HepG2 (cell line): ENCODE measurements at regions not wholly inside any gene's neighbourhood (a gene's known extent, or its start where the extent isn't known, plus 50 kb on each side); places are given as distances from the start of the nearest gene placed in this dataset.

ENCODE experiments used
- ATAC-seq: fragments of 200-7000 bp; cut with Tn5 transposase; 3 replicates; pipeline ENCODE4 v1.9.1; 2020; ENCODE audit warnings: mild to moderate bottlenecking, moderate library complexity
- BruUV-seq: library from RNA; stranded (reverse); fragments of 400-500 nt; replicated peaks from 2 replicates; lab custom pipeline; 2021; lab: Mats Ljungman, UMichigan
- CTCF ChIA-PET: fragments of 300-600 bp; formaldehyde crosslinking; extraction: SDS; loops from one replicate; lab custom pipeline; 2021; ENCODE audit warnings: low total read pairs, inconsistent platforms, low intra/inter-chr PET ratio; lab: Yijun Ruan, JAX
- POLR2A ChIA-PET: fragments of 350-600 bp; sonication (Branson Sonifier 250); formaldehyde crosslinking; loops from one replicate; lab custom pipeline; 2020; ENCODE audit warnings: antibody characterized with exemption, inconsistent platforms; lab: Yijun Ruan, JAX
- DNase-seq: peaks from one replicate; pipeline ENCODE4 v3.0.0-alpha.2; 2015; ENCODE audit warnings: low spot score
- FAIRE-seq: peaks from 3 replicates; lab custom pipeline; 2011; peaks lifted over from hg19 to GRCh38; lab: Jason Lieb, UNC
- H2AFZ ChIP-seq: one replicate; pipeline ENCODE4 v1.6.1; 2011; ENCODE audit warnings: low read length, inconsistent platforms
- H3K27ac ChIP-seq: fragments of 300-600 bp; 3 replicates; pipeline ENCODE4 v1.8.0; 2011; ENCODE audit warnings: mixed run types, mild to moderate bottlenecking, mixed read lengths, low read length, inconsistent platforms; ENCODE audit not compliant: insufficient read depth; ENCODE audit errors: extremely low read length
- H3K27me3 ChIP-seq, 2 experiments: fragments of 200-600 bp in 1 of 2; 2 replicates in 1 of 2; 3 replicates in 1 of 2; pipeline versions ENCODE4 v1.6.0 to v1.8.0; 2011; ENCODE audit warnings: low read length in 2 of 2, mild to moderate bottlenecking in 2 of 2, moderate library complexity in 2 of 2, inconsistent platforms in 1 of 2; ENCODE audit not compliant: insufficient read depth in 2 of 2, control insufficient read depth in 1 of 2
- H3K36me3 ChIP-seq, 2 experiments: fragments of 200-600 bp in 1 of 2; replicated peaks in 1 of 2; 2 replicates in 1 of 2; 3 replicates in 1 of 2; pipeline versions ENCODE4 v1.5.1 to v1.8.0; 2011; ENCODE audit warnings: low read length in 2 of 2, inconsistent platforms in 1 of 2; ENCODE audit not compliant: insufficient read depth in 2 of 2, control insufficient read depth in 1 of 2
- H3K4me1 ChIP-seq: 2 replicates; pipeline ENCODE4 v1.5.1; 2012; ENCODE audit warnings: low read length, inconsistent platforms; ENCODE audit not compliant: insufficient read depth
- H3K4me2 ChIP-seq: 2 replicates; pipeline ENCODE4 v1.6.0; 2011; ENCODE audit warnings: low read depth, low read length, inconsistent platforms
- H3K4me3 ChIP-seq, 3 experiments: fragments of 200-600 bp in 1 of 3; sonication (generic), shearing (Covaris generic) in 1 of 3; replicated peaks in 1 of 3; 2 replicates each; pipeline ENCODE4 v1.5.1; 2011 to 2016; ENCODE audit warnings: low read length in 3 of 3, inconsistent platforms in 2 of 3, low read depth in 2 of 3, mild to moderate bottlenecking in 2 of 3, control low read depth in 1 of 3, mixed read lengths in 1 of 3; ENCODE audit not compliant: insufficient read depth in 1 of 3
- H3K79me2 ChIP-seq: one replicate; pipeline ENCODE4 v1.6.1; 2011; ENCODE audit warnings: low read length, inconsistent platforms; ENCODE audit not compliant: insufficient read depth
- H3K9ac ChIP-seq: 2 replicates; pipeline ENCODE4 v1.6.0; 2011; ENCODE audit warnings: mild to moderate bottlenecking, low read depth, low read length, inconsistent platforms; ENCODE audit not compliant: insufficient read depth
- H3K9me3 ChIP-seq: 2 replicates; pipeline ENCODE4 v1.5.1; 2012; ENCODE audit warnings: mild to moderate bottlenecking, low read length
- H4K20me1 ChIP-seq: 2 replicates; pipeline ENCODE4 v1.6.0; 2011; ENCODE audit warnings: inconsistent platforms, mild to moderate bottlenecking, low read length, moderate library complexity; ENCODE audit not compliant: insufficient read depth
- ATAD3A ChIP-seq: sonication (generic); formaldehyde crosslinking; IDR thresholded peaks from 2 replicates; pipeline ENCODE4 v1.4.0; 2020; ENCODE audit warnings: missing genetic modification reagents
- DZIP1 ChIP-seq: sonication (generic); formaldehyde crosslinking; IDR thresholded peaks from 2 replicates; pipeline ENCODE4 v1.5.0; 2020; ENCODE audit warnings: mild to moderate bottlenecking, missing genetic modification reagents
- MAFG ChIP-seq: sonication (generic); formaldehyde crosslinking; IDR thresholded peaks from 2 replicates; pipeline ENCODE4 v1.5.1; 2020; ENCODE audit warnings: mild to moderate bottlenecking, missing genetic modification reagents
- NFE2 ChIP-seq: sonication (generic); formaldehyde crosslinking; IDR thresholded peaks from 2 replicates; pipeline ENCODE4 v1.4.0; 2020; ENCODE audit warnings: missing genetic modification reagents
- NR2F6 ChIP-seq, 2 experiments: IDR thresholded peaks; 2 replicates each; pipeline ENCODE4 v1.6.1; 2016; ENCODE audit warnings: antibody characterized with exemption in 1 of 2, mild to moderate bottlenecking in 1 of 2
- PRDM15 ChIP-seq: sonication (generic); formaldehyde crosslinking; IDR thresholded peaks from 2 replicates; pipeline ENCODE4 v1.4.0; 2020; ENCODE audit warnings: missing genetic modification reagents
- SIX4 ChIP-seq: sonication (generic); formaldehyde crosslinking; IDR thresholded peaks from 2 replicates; pipeline ENCODE4 v1.4.0; 2020; ENCODE audit warnings: missing genetic modification reagents
- SOX6 ChIP-seq, 2 experiments: fragments of 450-650 bp in 1 of 2; sonication (generic) in 1 of 2; formaldehyde crosslinking in 1 of 2; IDR thresholded peaks; 2 replicates each; pipeline versions ENCODE4 v1.4.0 to v1.6.1; 2017 to 2020; ENCODE audit warnings: antibody characterized with exemption in 1 of 2, mild to moderate bottlenecking in 1 of 2, missing genetic modification reagents in 1 of 2
- TAF1 ChIP-seq: sonication (generic); formaldehyde crosslinking; IDR thresholded peaks from 2 replicates; pipeline ENCODE4 v1.4.0; 2020; ENCODE audit warnings: missing genetic modification reagents
- TERF1 ChIP-seq: sonication (generic); formaldehyde crosslinking; IDR thresholded peaks from 2 replicates; pipeline ENCODE4 v1.8.0; 2022; ENCODE audit warnings: mild to moderate bottlenecking, missing genetic modification reagents, moderate library complexity
- TFAP4 ChIP-seq: sonication (generic); IDR thresholded peaks from 2 replicates; pipeline ENCODE4 v1.6.1; 2016; ENCODE audit warnings: low read depth, borderline replicate concordance
- TFE3 ChIP-seq: IDR thresholded peaks from 2 replicates; pipeline ENCODE4 v1.6.1; 2016
- ZNF451 ChIP-seq: sonication (generic); formaldehyde crosslinking; IDR thresholded peaks from 2 replicates; pipeline ENCODE4 v1.5.0; 2020; ENCODE audit warnings: mild to moderate bottlenecking, missing genetic modification reagents
- ZNF709 ChIP-seq: sonication (generic); formaldehyde crosslinking; IDR thresholded peaks from 2 replicates; pipeline ENCODE4 v1.5.0; 2020; ENCODE audit warnings: mild to moderate bottlenecking, missing genetic modification reagents
- ZNF83 ChIP-seq: sonication (generic); formaldehyde crosslinking; IDR thresholded peaks from 2 replicates; pipeline ENCODE4 v1.4.0; 2020; ENCODE audit warnings: missing genetic modification reagents, mild to moderate bottlenecking, borderline replicate concordance
- WGBS: methylation state at CpG from one replicate; pipeline ENCODE4 v1.1.6; 2017; ENCODE audit warnings: low lambda C conversion rate; 5-methylcytosine and 5-hydroxymethylcytosine counted together
- in situ Hi-C: cut with HindIII; loops from 2 replicates; pipeline ENCODE4 v1.10.0; 2017; ENCODE audit warnings: low pct_unique_long_range_greater_than_20kb; ENCODE audit not compliant: extremely low pct_ligation_motif_present
- intact Hi-C: fragments of 100-400 bp; cut with micrococcal nuclease; formaldehyde crosslinking; loops from one replicate; pipeline ENCODE4 v1.10.0; 2022; ENCODE audit not compliant: unreplicated experiment

GRCh38 chr5:77893225-77893860 lies 117.2 kb upstream of the TBCA start:
- CTCF ChIA-PET, result no interaction called here
- no peaks in the 10 kb centered on the region for H4K20me1 ChIP-seq
- H3K27me3 ChIP-seq, result no peaks in the 10 kb centered on the region
- FAIRE-seq (no peak), DNase-seq (peak; percentile 27), ATAC-seq (peak; percentile 28; the same call in 2 of the 3 replicates)
- H3K4me1 ChIP-seq, result no peaks in the 10 kb centered on the region
- no peaks in the 10 kb centered on the region for H3K36me3 ChIP-seq
- H3K9ac ChIP-seq, result no peak overlapping the region
- in situ Hi-C loops (no loop called here), intact Hi-C loops (no loop called here)
- POLR2A ChIA-PET, result no interaction called here
- no TSS peak for BruUV-seq
- no peaks in the 10 kb centered on the region for H3K9me3 ChIP-seq
- no peak overlapping the region for H3K27ac ChIP-seq
- H2AFZ ChIP-seq, result no peak overlapping the region
- 0% methylated on average over 3 of the region's 3 CpGs for WGBS
- H3K4me2 ChIP-seq, result no peak overlapping the region
- H3K4me3 ChIP-seq, result no peak overlapping the region
- no peaks in the 10 kb centered on the region for H3K79me2 ChIP-seq
- no peak for TF ChIP-seq TERF1 (CRISPR knock-in tag)
- TF ChIP-seq TFE3, result no peak
- TF ChIP-seq NFE2 (CRISPR knock-in tag), result 0 out of 2 replicates have a peak, but pooled peaks have one; percentile 15
- no peak for TF ChIP-seq SOX6 (IDR thresholded peaks at IDR 0.05)
- TF ChIP-seq SOX6 (CRISPR knock-in tag; IDR thresholded peaks at IDR 0.05), result no peak
- TF ChIP-seq ATAD3A (CRISPR knock-in tag), result no peak
- no peak for TF ChIP-seq ZNF83
- TF ChIP-seq TFAP4, result no peak
- no peak for TF ChIP-seq ZNF709 (CRISPR knock-in tag)
- no peak for TF ChIP-seq PRDM15 (CRISPR knock-in tag)
- no peak for TF ChIP-seq DZIP1 (CRISPR knock-in tag)
- no peak for TF ChIP-seq TAF1
- peak; percentile 73; the same call in 1 of the 2 replicates for TF ChIP-seq MAFG
- TF ChIP-seq ZNF451 (CRISPR knock-in tag), result no peak
- no peak for TF ChIP-seq SIX4 (CRISPR knock-in tag)
- no peak for TF ChIP-seq NR2F6 (IDR thresholded peaks at IDR 0.05)
- TF ChIP-seq NR2F6 (CRISPR knock-in tag; IDR thresholded peaks at IDR 0.05), result no peak
